ENCODE measurements at regions not wholly inside any gene's neighbourhood (a gene's known extent, or its start where the extent isn't known, plus 50 kb on each side); places are given as distances from the start of the nearest gene placed in this dataset.

GRCh38 chr3:34066328-34066727 is 267.9 kb downstream of the PDCD6IP start:
- in situ Hi-C loops (cut with HindIII; ENCODE audit: low sequenced_read_pairs): no loop called here
- no peak for DNase-seq (ENCODE audit: low read depth, low spot score)
- H3K4me3 ChIP-seq (ENCODE audit: low read depth, low read length): no peak overlapping the region
- TF ChIP-seq, protein P1, sequence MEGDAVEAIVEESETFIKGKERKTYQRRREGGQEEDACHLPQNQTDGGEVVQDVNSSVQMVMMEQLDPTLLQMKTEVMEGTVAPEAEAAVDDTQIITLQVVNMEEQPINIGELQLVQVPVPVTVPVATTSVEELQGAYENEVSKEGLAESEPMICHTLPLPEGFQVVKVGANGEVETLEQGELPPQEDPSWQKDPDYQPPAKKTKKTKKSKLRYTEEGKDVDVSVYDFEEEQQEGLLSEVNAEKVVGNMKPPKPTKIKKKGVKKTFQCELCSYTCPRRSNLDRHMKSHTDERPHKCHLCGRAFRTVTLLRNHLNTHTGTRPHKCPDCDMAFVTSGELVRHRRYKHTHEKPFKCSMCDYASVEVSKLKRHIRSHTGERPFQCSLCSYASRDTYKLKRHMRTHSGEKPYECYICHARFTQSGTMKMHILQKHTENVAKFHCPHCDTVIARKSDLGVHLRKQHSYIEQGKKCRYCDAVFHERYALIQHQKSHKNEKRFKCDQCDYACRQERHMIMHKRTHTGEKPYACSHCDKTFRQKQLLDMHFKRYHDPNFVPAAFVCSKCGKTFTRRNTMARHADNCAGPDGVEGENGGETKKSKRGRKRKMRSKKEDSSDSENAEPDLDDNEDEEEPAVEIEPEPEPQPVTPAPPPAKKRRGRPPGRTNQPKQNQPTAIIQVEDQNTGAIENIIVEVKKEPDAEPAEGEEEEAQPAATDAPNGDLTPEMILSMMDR (IDR thresholded peaks at IDR 0.05; ENCODE audit: low read depth, low read length): no peak

DNA sequence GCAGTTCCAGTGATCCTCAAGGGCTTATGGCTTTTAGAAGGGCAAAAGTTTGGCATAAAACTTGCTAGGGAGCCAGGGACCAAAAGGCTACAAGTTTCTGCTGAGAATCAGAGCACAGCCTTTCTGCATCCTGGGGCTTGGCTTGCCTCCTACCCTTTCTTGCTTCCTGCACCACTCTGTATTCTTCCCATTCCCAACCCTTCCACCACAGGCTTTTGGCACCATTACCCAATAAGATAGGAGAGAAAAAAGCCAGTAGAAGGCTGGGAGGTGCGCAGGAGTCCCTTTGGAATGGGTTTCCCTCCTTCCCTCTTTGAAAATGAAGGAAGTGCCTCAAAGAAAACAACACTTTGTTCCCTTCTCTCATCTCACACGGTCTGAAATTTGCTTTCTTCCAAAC is 268.6 kb downstream of the PDCD6IP start:
- no peak overlapping the region for H3K4me3 ChIP-seq (ENCODE audit: low read depth, low read length)
- in situ Hi-C loops (cut with HindIII; ENCODE audit: low sequenced_read_pairs): no loop called here
- no peak for DNase-seq (ENCODE audit: low read depth, low spot score)
- TF ChIP-seq, protein P1 (IDR thresholded peaks at IDR 0.05; ENCODE audit: low read depth, low read length): no peak

- in situ Hi-C loops (cut with HindIII; ENCODE audit: low sequenced_read_pairs): no loop called here
- no peak for DNase-seq (ENCODE audit: low read depth, low spot score)
- TF ChIP-seq, protein P1 (IDR thresholded peaks at IDR 0.05; ENCODE audit: low read depth, low read length): no peak
- no peak overlapping the region for H3K4me3 ChIP-seq (ENCODE audit: low read depth, low read length)
These were observed 269.2 kb downstream of the PDCD6IP start for GRCh38 chr3:34067536-34068051.

GRCh38 chr3:34068505-34068904 is 270.1 kb downstream of the PDCD6IP start:
- DNase-seq (ENCODE audit: low read depth, low spot score): no peak
- no peak overlapping the region for H3K4me3 ChIP-seq (ENCODE audit: low read depth, low read length)
- in situ Hi-C loops (cut with HindIII; ENCODE audit: low sequenced_read_pairs): no loop called here
- TF ChIP-seq, protein P1 (IDR thresholded peaks at IDR 0.05; ENCODE audit: low read depth, low read length): no peak

- TF ChIP-seq, protein P1 (IDR thresholded peaks at IDR 0.05; ENCODE audit: low read depth, low read length): no peak
- no peak overlapping the region for H3K4me3 ChIP-seq (ENCODE audit: low read depth, low read length)
- no peak for DNase-seq (ENCODE audit: low read depth, low spot score)
- in situ Hi-C loops (cut with HindIII; ENCODE audit: low sequenced_read_pairs): no loop called here
These were observed 272.6 kb downstream of the PDCD6IP start for GRCh38 chr3:34070831-34071585.

GRCh38 chr3:34072297-34072696 is 273.9 kb downstream of the PDCD6IP start:
- in situ Hi-C loops (cut with HindIII; ENCODE audit: low sequenced_read_pairs): no loop called here
- no peak overlapping the region for H3K4me3 ChIP-seq (ENCODE audit: low read depth, low read length)
- DNase-seq (ENCODE audit: low read depth, low spot score): no peak
- TF ChIP-seq, protein P1 (IDR thresholded peaks at IDR 0.05; ENCODE audit: low read depth, low read length): no peak
